Glutamatergic neuron (in vitro differentiated cells): ENCODE measurements at regions not wholly inside any gene's neighbourhood (a gene's known extent, or its start where the extent isn't known, plus 50 kb on each side); places are given as distances from the start of the nearest gene placed in this dataset.

Source experiments
- DNase-seq: peaks from one replicate; pipeline ENCODE4 v3.0.0; 2022
- H3K27ac Mint-ChIP-seq: one replicate; pipeline ENCODE4 v1.8.0; 2020; ENCODE audit warnings: mild to moderate bottlenecking, mixed read lengths, inconsistent platforms; ENCODE audit not compliant: unreplicated experiment
- H3K27me3 Mint-ChIP-seq: one replicate; pipeline ENCODE4 v1.8.0; 2020; ENCODE audit warnings: mild to moderate bottlenecking, moderate library complexity, mixed read lengths, inconsistent platforms; ENCODE audit not compliant: unreplicated experiment
- H3K36me3 Mint-ChIP-seq: one replicate; pipeline ENCODE4 v1.8.0; 2020; ENCODE audit warnings: mild to moderate bottlenecking, mixed read lengths, inconsistent platforms; ENCODE audit not compliant: unreplicated experiment
- H3K4me1 Mint-ChIP-seq: one replicate; pipeline ENCODE4 v1.8.0; 2020; ENCODE audit warnings: mild to moderate bottlenecking, low read depth, mixed read lengths, inconsistent platforms; ENCODE audit not compliant: unreplicated experiment
- H3K4me3 Mint-ChIP-seq: one replicate; pipeline ENCODE4 v1.8.0; 2020; ENCODE audit warnings: mild to moderate bottlenecking, mixed read lengths, inconsistent platforms; ENCODE audit not compliant: unreplicated experiment
- H3K9me3 Mint-ChIP-seq: one replicate; pipeline ENCODE4 v1.8.0; 2020; ENCODE audit warnings: mild to moderate bottlenecking, moderate library complexity, mixed read lengths, inconsistent platforms; ENCODE audit not compliant: unreplicated experiment
- TF ChIP-seq, protein P1 (sequence below): fragments of 200-600 bp; sonication (generic); IDR thresholded peaks from one replicate; pipeline ENCODE4 v1.5.0; 2021; ENCODE audit not compliant: partially characterized antibody, unreplicated experiment

DNA sequence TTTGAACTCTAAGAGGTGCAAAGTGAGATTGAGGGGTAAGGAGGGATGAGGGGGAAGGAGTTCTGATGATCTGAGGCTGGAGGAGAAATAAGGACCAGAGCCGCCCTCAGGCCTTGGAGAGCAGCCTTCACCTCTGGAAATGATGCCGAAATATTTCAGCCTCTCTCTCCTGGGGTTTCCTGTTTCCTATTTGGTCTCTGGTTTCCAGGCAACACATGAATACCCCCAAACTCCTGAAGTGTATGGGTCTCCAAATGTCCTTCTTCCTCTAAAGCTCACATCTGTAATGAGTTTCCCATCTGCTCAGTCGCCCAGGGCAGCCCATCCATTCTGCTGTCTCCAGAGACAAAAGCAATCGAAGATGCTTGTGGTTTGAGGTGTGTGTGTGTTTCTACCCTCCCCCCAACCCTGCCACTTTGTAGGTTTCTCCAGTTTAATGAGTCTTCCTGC lies 52.0 kb upstream of the FAM20B start:
- H3K4me3 Mint-ChIP-seq: peak overlapping the region; percentile 63
- H3K27ac Mint-ChIP-seq: peak overlapping the region; percentile 94
- peaks cover 39% of the 10 kb centered on the region for H3K9me3 Mint-ChIP-seq
- peak; percentile 61 for DNase-seq
- H3K4me1 Mint-ChIP-seq: peaks cover 19% of the 10 kb centered on the region
- H3K27me3 Mint-ChIP-seq: peaks cover 20% of the 10 kb centered on the region
- TF ChIP-seq, protein P1, sequence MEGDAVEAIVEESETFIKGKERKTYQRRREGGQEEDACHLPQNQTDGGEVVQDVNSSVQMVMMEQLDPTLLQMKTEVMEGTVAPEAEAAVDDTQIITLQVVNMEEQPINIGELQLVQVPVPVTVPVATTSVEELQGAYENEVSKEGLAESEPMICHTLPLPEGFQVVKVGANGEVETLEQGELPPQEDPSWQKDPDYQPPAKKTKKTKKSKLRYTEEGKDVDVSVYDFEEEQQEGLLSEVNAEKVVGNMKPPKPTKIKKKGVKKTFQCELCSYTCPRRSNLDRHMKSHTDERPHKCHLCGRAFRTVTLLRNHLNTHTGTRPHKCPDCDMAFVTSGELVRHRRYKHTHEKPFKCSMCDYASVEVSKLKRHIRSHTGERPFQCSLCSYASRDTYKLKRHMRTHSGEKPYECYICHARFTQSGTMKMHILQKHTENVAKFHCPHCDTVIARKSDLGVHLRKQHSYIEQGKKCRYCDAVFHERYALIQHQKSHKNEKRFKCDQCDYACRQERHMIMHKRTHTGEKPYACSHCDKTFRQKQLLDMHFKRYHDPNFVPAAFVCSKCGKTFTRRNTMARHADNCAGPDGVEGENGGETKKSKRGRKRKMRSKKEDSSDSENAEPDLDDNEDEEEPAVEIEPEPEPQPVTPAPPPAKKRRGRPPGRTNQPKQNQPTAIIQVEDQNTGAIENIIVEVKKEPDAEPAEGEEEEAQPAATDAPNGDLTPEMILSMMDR: no peak
- H3K36me3 Mint-ChIP-seq: peaks cover 28% of the 10 kb centered on the region
